ENCODE measurements at regions not wholly inside any gene's neighbourhood (a gene's known extent, or its start where the extent isn't known, plus 50 kb on each side); places are given as distances from the start of the nearest gene placed in this dataset.

DNA sequence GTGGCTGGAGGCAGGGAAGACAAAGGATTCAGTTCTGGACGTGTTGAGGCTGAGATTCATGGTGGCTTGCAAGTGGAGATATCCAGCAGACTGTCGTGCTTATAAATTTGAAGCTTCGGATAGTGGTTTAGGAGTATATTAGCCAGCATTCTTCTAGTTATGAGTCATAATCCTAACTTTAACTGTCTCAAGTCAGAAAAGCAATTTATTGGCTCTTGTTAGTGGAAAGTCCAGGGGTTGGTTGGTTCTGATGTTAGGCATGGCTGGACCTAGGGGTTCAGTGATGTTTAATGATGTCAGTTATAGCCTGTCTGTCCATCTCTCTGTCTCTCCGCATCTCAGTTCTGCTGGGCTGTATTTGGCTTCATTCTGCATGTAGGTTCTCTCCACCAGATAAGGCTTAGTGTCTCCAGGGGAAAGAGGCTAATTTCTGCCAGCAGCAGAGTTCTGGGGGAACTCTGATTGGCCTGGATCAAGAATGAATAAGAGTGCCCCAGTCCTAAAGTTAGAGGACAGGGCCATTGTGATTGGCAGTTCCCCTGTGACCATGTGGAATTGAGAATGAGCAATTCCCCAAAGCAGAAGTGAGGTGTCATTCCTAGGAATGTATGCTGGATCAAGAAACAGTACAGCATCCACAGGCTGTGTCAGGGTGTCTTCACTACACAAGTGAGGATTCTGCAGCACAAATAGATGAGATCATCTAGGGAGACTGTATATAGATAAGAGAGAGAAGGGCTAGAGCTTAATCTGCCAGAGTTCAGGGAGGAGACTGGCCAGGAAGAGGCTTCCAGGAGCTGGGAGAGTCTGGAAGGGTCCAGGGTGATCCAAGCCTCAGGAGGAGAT, 72.9 kb upstream of the SHB start:
- TF ChIP-seq, protein P1, sequence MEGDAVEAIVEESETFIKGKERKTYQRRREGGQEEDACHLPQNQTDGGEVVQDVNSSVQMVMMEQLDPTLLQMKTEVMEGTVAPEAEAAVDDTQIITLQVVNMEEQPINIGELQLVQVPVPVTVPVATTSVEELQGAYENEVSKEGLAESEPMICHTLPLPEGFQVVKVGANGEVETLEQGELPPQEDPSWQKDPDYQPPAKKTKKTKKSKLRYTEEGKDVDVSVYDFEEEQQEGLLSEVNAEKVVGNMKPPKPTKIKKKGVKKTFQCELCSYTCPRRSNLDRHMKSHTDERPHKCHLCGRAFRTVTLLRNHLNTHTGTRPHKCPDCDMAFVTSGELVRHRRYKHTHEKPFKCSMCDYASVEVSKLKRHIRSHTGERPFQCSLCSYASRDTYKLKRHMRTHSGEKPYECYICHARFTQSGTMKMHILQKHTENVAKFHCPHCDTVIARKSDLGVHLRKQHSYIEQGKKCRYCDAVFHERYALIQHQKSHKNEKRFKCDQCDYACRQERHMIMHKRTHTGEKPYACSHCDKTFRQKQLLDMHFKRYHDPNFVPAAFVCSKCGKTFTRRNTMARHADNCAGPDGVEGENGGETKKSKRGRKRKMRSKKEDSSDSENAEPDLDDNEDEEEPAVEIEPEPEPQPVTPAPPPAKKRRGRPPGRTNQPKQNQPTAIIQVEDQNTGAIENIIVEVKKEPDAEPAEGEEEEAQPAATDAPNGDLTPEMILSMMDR (IDR thresholded peaks at IDR 0.05; ENCODE audit: low read depth, low read length, poor library complexity, severe bottlenecking) = no peak
- TF ChIP-seq EZH2phosphoT487 (IDR thresholded peaks at IDR 0.05; ENCODE audit: borderline replicate concordance, low read length) = no peak
